HepG2 (cell line): ENCODE measurements at regions not wholly inside any gene's neighbourhood (a gene's known extent, or its start where the extent isn't known, plus 50 kb on each side); places are given as distances from the start of the nearest gene placed in this dataset.

Experiments
- ATAC-seq: fragments of 200-7000 bp; cut with Tn5 transposase; 3 replicates; pipeline ENCODE4 v1.9.1; 2020; ENCODE audit warnings: mild to moderate bottlenecking, moderate library complexity
- BruUV-seq: library from RNA; stranded (reverse); fragments of 400-500 nt; replicated peaks from 2 replicates; lab custom pipeline; 2021; lab: Mats Ljungman, UMichigan
- CTCF ChIA-PET: fragments of 300-600 bp; formaldehyde crosslinking; extraction: SDS; loops from one replicate; lab custom pipeline; 2021; ENCODE audit warnings: low total read pairs, inconsistent platforms, low intra/inter-chr PET ratio; lab: Yijun Ruan, JAX
- POLR2A ChIA-PET: fragments of 350-600 bp; sonication (Branson Sonifier 250); formaldehyde crosslinking; loops from one replicate; lab custom pipeline; 2020; ENCODE audit warnings: antibody characterized with exemption, inconsistent platforms; lab: Yijun Ruan, JAX
- DNase-seq: peaks from one replicate; pipeline ENCODE4 v3.0.0-alpha.2; 2015; ENCODE audit warnings: low spot score
- FAIRE-seq: peaks from 3 replicates; lab custom pipeline; 2011; peaks lifted over from hg19 to GRCh38; lab: Jason Lieb, UNC
- H2AFZ ChIP-seq: one replicate; pipeline ENCODE4 v1.6.1; 2011; ENCODE audit warnings: low read length, inconsistent platforms
- H3K27ac ChIP-seq: fragments of 300-600 bp; 3 replicates; pipeline ENCODE4 v1.8.0; 2011; ENCODE audit warnings: mixed run types, mild to moderate bottlenecking, mixed read lengths, low read length, inconsistent platforms; ENCODE audit not compliant: insufficient read depth; ENCODE audit errors: extremely low read length
- H3K27me3 ChIP-seq, 2 experiments: fragments of 200-600 bp in 1 of 2; 2 replicates in 1 of 2; 3 replicates in 1 of 2; pipeline versions ENCODE4 v1.6.0 to v1.8.0; 2011; ENCODE audit warnings: low read length in 2 of 2, mild to moderate bottlenecking in 2 of 2, moderate library complexity in 2 of 2, inconsistent platforms in 1 of 2; ENCODE audit not compliant: insufficient read depth in 2 of 2, control insufficient read depth in 1 of 2
- H3K36me3 ChIP-seq, 2 experiments: fragments of 200-600 bp in 1 of 2; replicated peaks in 1 of 2; 2 replicates in 1 of 2; 3 replicates in 1 of 2; pipeline versions ENCODE4 v1.5.1 to v1.8.0; 2011; ENCODE audit warnings: low read length in 2 of 2, inconsistent platforms in 1 of 2; ENCODE audit not compliant: insufficient read depth in 2 of 2, control insufficient read depth in 1 of 2
- H3K4me1 ChIP-seq: 2 replicates; pipeline ENCODE4 v1.5.1; 2012; ENCODE audit warnings: low read length, inconsistent platforms; ENCODE audit not compliant: insufficient read depth
- H3K4me2 ChIP-seq: 2 replicates; pipeline ENCODE4 v1.6.0; 2011; ENCODE audit warnings: low read depth, low read length, inconsistent platforms
- H3K4me3 ChIP-seq, 3 experiments: fragments of 200-600 bp in 1 of 3; sonication (generic), shearing (Covaris generic) in 1 of 3; replicated peaks in 1 of 3; 2 replicates each; pipeline ENCODE4 v1.5.1; 2011 to 2016; ENCODE audit warnings: low read length in 3 of 3, inconsistent platforms in 2 of 3, low read depth in 2 of 3, mild to moderate bottlenecking in 2 of 3, control low read depth in 1 of 3, mixed read lengths in 1 of 3; ENCODE audit not compliant: insufficient read depth in 1 of 3
- H3K79me2 ChIP-seq: one replicate; pipeline ENCODE4 v1.6.1; 2011; ENCODE audit warnings: low read length, inconsistent platforms; ENCODE audit not compliant: insufficient read depth
- H3K9ac ChIP-seq: 2 replicates; pipeline ENCODE4 v1.6.0; 2011; ENCODE audit warnings: mild to moderate bottlenecking, low read depth, low read length, inconsistent platforms; ENCODE audit not compliant: insufficient read depth
- H3K9me3 ChIP-seq: 2 replicates; pipeline ENCODE4 v1.5.1; 2012; ENCODE audit warnings: mild to moderate bottlenecking, low read length
- H4K20me1 ChIP-seq: 2 replicates; pipeline ENCODE4 v1.6.0; 2011; ENCODE audit warnings: inconsistent platforms, mild to moderate bottlenecking, low read length, moderate library complexity; ENCODE audit not compliant: insufficient read depth
- EP300 ChIP-seq, 3 experiments: sonication (generic) in 1 of 3; formaldehyde crosslinking in 1 of 3; IDR thresholded peaks; 2 replicates each; pipeline versions ENCODE4 v1.5.1 to v1.6.1; 2011 to 2020; ENCODE audit warnings: low read depth in 2 of 3, low read length in 2 of 3, borderline replicate concordance in 1 of 3, improper control_type of control experiment in 1 of 3, mild to moderate bottlenecking in 1 of 3, missing genetic modification reagents in 1 of 3, moderate library complexity in 1 of 3
- GPBP1L1 ChIP-seq: sonication (generic); formaldehyde crosslinking; IDR thresholded peaks from 2 replicates; pipeline ENCODE4 v1.5.0; 2020; ENCODE audit warnings: mild to moderate bottlenecking, missing genetic modification reagents
- KLF13 ChIP-seq: sonication (generic); formaldehyde crosslinking; IDR thresholded peaks from 2 replicates; pipeline ENCODE4 v1.4.0; 2020; ENCODE audit warnings: mild to moderate bottlenecking, missing genetic modification reagents
- MTF2 ChIP-seq: sonication (generic); formaldehyde crosslinking; IDR thresholded peaks from 2 replicates; pipeline ENCODE4 v1.5.0; 2020; ENCODE audit warnings: missing genetic modification reagents, borderline replicate concordance
- TCF7L2 ChIP-seq: IDR thresholded peaks from 2 replicates; pipeline ENCODE4 v1.6.1; 2011; ENCODE audit warnings: mild to moderate bottlenecking, low read depth, low read length, moderate library complexity
- ZBTB42 ChIP-seq: sonication (generic); formaldehyde crosslinking; IDR thresholded peaks from 2 replicates; pipeline ENCODE4 v1.5.0; 2020; ENCODE audit warnings: mild to moderate bottlenecking, missing genetic modification reagents
- ZBTB49 ChIP-seq: sonication (generic); formaldehyde crosslinking; IDR thresholded peaks from 2 replicates; pipeline ENCODE4 v1.4.0; 2020; ENCODE audit warnings: missing genetic modification reagents, borderline replicate concordance
- ZFP82 ChIP-seq: sonication (generic); formaldehyde crosslinking; IDR thresholded peaks from 2 replicates; pipeline ENCODE4 v1.5.1; 2020; ENCODE audit warnings: mild to moderate bottlenecking, missing genetic modification reagents, borderline replicate concordance
- ZNF318 ChIP-seq: sonication (generic); formaldehyde crosslinking; IDR thresholded peaks from 2 replicates; pipeline ENCODE4 v1.4.0; 2020; ENCODE audit warnings: mild to moderate bottlenecking, missing genetic modification reagents
- ZNF460 ChIP-seq: sonication (generic); formaldehyde crosslinking; IDR thresholded peaks from 2 replicates; pipeline ENCODE4 v1.5.1; 2020; ENCODE audit warnings: missing genetic modification reagents, mild to moderate bottlenecking, borderline replicate concordance
- ZNF766 ChIP-seq: sonication (generic); formaldehyde crosslinking; IDR thresholded peaks from 2 replicates; pipeline ENCODE4 v1.5.0; 2020; ENCODE audit warnings: missing genetic modification reagents, borderline replicate concordance
- in situ Hi-C: cut with HindIII; loops from 2 replicates; pipeline ENCODE4 v1.10.0; 2017; ENCODE audit warnings: low pct_unique_long_range_greater_than_20kb; ENCODE audit not compliant: extremely low pct_ligation_motif_present
- intact Hi-C: fragments of 100-400 bp; cut with micrococcal nuclease; formaldehyde crosslinking; loops from one replicate; pipeline ENCODE4 v1.10.0; 2022; ENCODE audit not compliant: unreplicated experiment

- Histone ChIP-seq H3K79me2 (no peaks in the 10 kb centered on the region), H3K4me3 (no peak overlapping the region), H3K9ac (no peak overlapping the region), H3K9me3 (no peaks in the 10 kb centered on the region), H3K27ac (no peak overlapping the region), H3K27me3 (peaks cover 3 to 22% of the 10 kb centered on the region in 2 experiments; a peak in 4 of 5 replicates), H4K20me1 (no peaks in the 10 kb centered on the region), H3K4me2 (no peak overlapping the region), H2AFZ (no peak overlapping the region), H3K4me1 (no peaks in the 10 kb centered on the region), H3K36me3 (no peaks in the 10 kb centered on the region)
- FAIRE-seq (no peak), DNase-seq (no peak), ATAC-seq (no peak)
- TF ChIP-seq EP300 (IDR thresholded peaks at IDR 0.05; ENCODE audit: low read depth in 2 of 2, low read length in 2 of 2): no peak
- no peak for TF ChIP-seq EP300 (CRISPR knock-in tag; IDR thresholded peaks at IDR 0.05; ENCODE audit: borderline replicate concordance)
- no peak for TF ChIP-seq ZNF766 (CRISPR knock-in tag)
- TF ChIP-seq ZNF460 (CRISPR knock-in tag): no peak
- TF ChIP-seq KLF13 (CRISPR knock-in tag): no peak
- no peak for TF ChIP-seq MTF2
- no peak for TF ChIP-seq GPBP1L1 (CRISPR knock-in tag)
- no peak for TF ChIP-seq TCF7L2
- TF ChIP-seq ZBTB42 (CRISPR knock-in tag): no peak
- no peak for TF ChIP-seq ZNF318
- no peak for TF ChIP-seq ZBTB49 (CRISPR knock-in tag)
- no peak for TF ChIP-seq ZFP82 (CRISPR knock-in tag)
- POLR2A ChIA-PET: no interaction called here
- in situ Hi-C loops (no loop called here), intact Hi-C loops (no loop called here)
- CTCF ChIA-PET: no interaction called here
- BruUV-seq: no TSS peak
Observed at GRCh38 chr6:16883414-16883813, 122.2 kb upstream of the ATXN1 start.
